Fibroblast of lung (primary cell): ENCODE measurements at regions not wholly inside any gene's neighbourhood (a gene's known extent, or its start where the extent isn't known, plus 50 kb on each side); places are given as distances from the start of the nearest gene placed in this dataset.
A peak's percentile ranks its signal among the peaks of the same experiment; 100 is the strongest.

ENCODE experiments used
- DNase-seq, 2 donors: peaks; one replicate each; pipeline versions ENCODE4 v3.0.0 to v3.0.0-alpha.2; 2010; ENCODE audit warnings: low read depth in 2 of 2
- H2AFZ ChIP-seq: 2 replicates; pipeline ENCODE4 v1.5.1; 2012; ENCODE audit warnings: low read length, control low read depth, inconsistent platforms
- H3K27ac ChIP-seq: 2 replicates; pipeline ENCODE4 v1.5.1; 2011; ENCODE audit warnings: low read length, control low read depth; ENCODE audit not compliant: insufficient read depth
- H3K27me3 ChIP-seq: 2 replicates; pipeline ENCODE4 v1.5.1; 2011; ENCODE audit warnings: mild to moderate bottlenecking, low read length; ENCODE audit not compliant: control insufficient read depth, insufficient read depth
- H3K36me3 ChIP-seq: 2 replicates; pipeline ENCODE4 v1.5.1; 2011; ENCODE audit warnings: low read length; ENCODE audit not compliant: control insufficient read depth, insufficient read depth
- H3K4me1 ChIP-seq: 2 replicates; pipeline ENCODE4 v1.5.1; 2011; ENCODE audit warnings: low read length; ENCODE audit not compliant: control insufficient read depth, insufficient read depth; ENCODE audit errors: extremely low read depth
- H3K4me2 ChIP-seq: 2 replicates; pipeline ENCODE4 v1.5.1; 2011; ENCODE audit warnings: low read length, control low read depth; ENCODE audit not compliant: insufficient read depth; ENCODE audit errors: extremely low read depth
- H3K4me3 ChIP-seq, 4 experiments: fragments of 200-600 bp in 1 of 4; sonication (generic) in 1 of 4; replicated peaks in 1 of 4; 2 replicates each; pipeline ENCODE4 v1.5.1; 2011 to 2016; ENCODE audit warnings: low read length in 4 of 4, low read depth in 3 of 4, mild to moderate bottlenecking in 3 of 4, control low read depth in 2 of 4, inconsistent platforms in 1 of 4, mixed read lengths in 1 of 4; ENCODE audit not compliant: insufficient read depth in 1 of 4; ENCODE audit errors: control extremely low read depth in 1 of 4
- H3K79me2 ChIP-seq: 2 replicates; pipeline ENCODE4 v1.5.1; 2012; ENCODE audit warnings: mild to moderate bottlenecking, low read length, inconsistent platforms; ENCODE audit not compliant: control insufficient read depth, insufficient read depth
- H3K9ac ChIP-seq: 2 replicates; pipeline ENCODE4 v1.5.1; 2011; ENCODE audit warnings: mild to moderate bottlenecking, low read length, control low read depth; ENCODE audit not compliant: insufficient read depth
- H3K9me3 ChIP-seq: 2 replicates; pipeline ENCODE4 v1.5.1; 2012; ENCODE audit warnings: low read depth, low read length; ENCODE audit not compliant: control insufficient read depth, insufficient read depth
- H4K20me1 ChIP-seq: 2 replicates; pipeline ENCODE4 v1.5.1; 2011; ENCODE audit warnings: low read length; ENCODE audit not compliant: control insufficient read depth, insufficient read depth; ENCODE audit errors: extremely low read depth
- EZH2 ChIP-seq: IDR thresholded peaks from 2 replicates; pipeline ENCODE4 v1.5.1; 2012; ENCODE audit warnings: low read length, control low read depth, mild to moderate bottlenecking; ENCODE audit errors: missing control alignments
- TF ChIP-seq, protein P1 (sequence below), 2 donors: IDR thresholded peaks in 1 of 2; conservative IDR thresholded peaks in 1 of 2; 1 replicate in 1 of 2; 2 replicates in 1 of 2; pipeline ENCODE4 v1.5.1; 2011 to 2012; ENCODE audit warnings: low read length in 2 of 2, control low read depth in 1 of 2, inconsistent platforms in 1 of 2, low read depth in 1 of 2, mild to moderate bottlenecking in 1 of 2

- Histone ChIP-seq H3K4me3 (no peak overlapping the region), H4K20me1 (no peaks in the 10 kb centered on the region), H3K4me2 (no peak overlapping the region), H3K27me3 (no peaks in the 10 kb centered on the region), H2AFZ (no peak overlapping the region), H3K36me3 (no peaks in the 10 kb centered on the region), H3K27ac (no peak overlapping the region), H3K4me1 (no peaks in the 10 kb centered on the region), H3K79me2 (no peaks in the 10 kb centered on the region), H3K9me3 (no peaks in the 10 kb centered on the region), H3K9ac (no peak overlapping the region)
- no peak for DNase-seq
- TF ChIP-seq, protein P1, sequence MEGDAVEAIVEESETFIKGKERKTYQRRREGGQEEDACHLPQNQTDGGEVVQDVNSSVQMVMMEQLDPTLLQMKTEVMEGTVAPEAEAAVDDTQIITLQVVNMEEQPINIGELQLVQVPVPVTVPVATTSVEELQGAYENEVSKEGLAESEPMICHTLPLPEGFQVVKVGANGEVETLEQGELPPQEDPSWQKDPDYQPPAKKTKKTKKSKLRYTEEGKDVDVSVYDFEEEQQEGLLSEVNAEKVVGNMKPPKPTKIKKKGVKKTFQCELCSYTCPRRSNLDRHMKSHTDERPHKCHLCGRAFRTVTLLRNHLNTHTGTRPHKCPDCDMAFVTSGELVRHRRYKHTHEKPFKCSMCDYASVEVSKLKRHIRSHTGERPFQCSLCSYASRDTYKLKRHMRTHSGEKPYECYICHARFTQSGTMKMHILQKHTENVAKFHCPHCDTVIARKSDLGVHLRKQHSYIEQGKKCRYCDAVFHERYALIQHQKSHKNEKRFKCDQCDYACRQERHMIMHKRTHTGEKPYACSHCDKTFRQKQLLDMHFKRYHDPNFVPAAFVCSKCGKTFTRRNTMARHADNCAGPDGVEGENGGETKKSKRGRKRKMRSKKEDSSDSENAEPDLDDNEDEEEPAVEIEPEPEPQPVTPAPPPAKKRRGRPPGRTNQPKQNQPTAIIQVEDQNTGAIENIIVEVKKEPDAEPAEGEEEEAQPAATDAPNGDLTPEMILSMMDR (conservative IDR thresholded peaks at IDR 0.05 in 1 of 2, IDR thresholded peaks at IDR 0.05 in 1 of 2; ENCODE audit: low read depth in 1 of 2, low read length in 2 of 2) = no peak
Observed at GRCh38 chr6:19502301-19502700, 334.9 kb upstream of the ID4 start.

DNA sequence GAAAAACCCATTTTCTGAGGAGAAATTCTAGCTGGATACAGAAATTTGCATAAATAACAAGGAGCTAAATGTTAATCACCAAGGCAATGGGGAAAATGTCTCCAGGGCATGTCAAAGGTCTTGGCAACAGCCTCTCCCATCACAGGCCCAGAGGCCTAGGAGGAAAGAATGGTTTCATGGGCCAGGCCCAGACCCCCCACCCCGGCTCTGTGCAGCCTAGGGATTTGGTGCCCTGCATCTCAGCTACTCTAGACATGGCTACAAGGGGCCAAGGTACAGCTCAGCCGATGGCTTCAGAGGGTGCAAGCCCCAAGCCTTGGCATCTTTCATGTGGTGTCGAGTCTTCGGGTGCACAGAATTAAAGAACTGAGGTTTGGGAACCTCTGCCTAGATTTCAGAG is 321.2 kb upstream of the ID4 start:
- H3K79me2 ChIP-seq = no peaks in the 10 kb centered on the region
- no peak overlapping the region for H3K27ac ChIP-seq
- no peak overlapping the region for H3K4me3 ChIP-seq
- no peaks in the 10 kb centered on the region for H3K4me1 ChIP-seq
- DNase-seq = no peak
- no peak overlapping the region for H3K4me2 ChIP-seq
- H2AFZ ChIP-seq = no peak overlapping the region
- H3K9me3 ChIP-seq = no peaks in the 10 kb centered on the region
- no peaks in the 10 kb centered on the region for H3K27me3 ChIP-seq
- H4K20me1 ChIP-seq = no peaks in the 10 kb centered on the region
- no peak overlapping the region for H3K9ac ChIP-seq
- TF ChIP-seq EZH2 = no peak
- TF ChIP-seq, protein P1 (conservative IDR thresholded peaks at IDR 0.05 in 1 of 2, IDR thresholded peaks at IDR 0.05 in 1 of 2; ENCODE audit: low read depth in 1 of 2, low read length in 2 of 2) = no peak
- no peaks in the 10 kb centered on the region for H3K36me3 ChIP-seq

GRCh38 chr6:19519941-19520340 is 317.2 kb upstream of the ID4 start:
- Histone ChIP-seq H3K36me3 (no peaks in the 10 kb centered on the region), H3K79me2 (no peaks in the 10 kb centered on the region), H2AFZ (no peak overlapping the region), H3K4me2 (no peak overlapping the region), H3K9ac (no peak overlapping the region), H3K27ac (no peak overlapping the region), H3K9me3 (no peaks in the 10 kb centered on the region), H3K4me1 (no peaks in the 10 kb centered on the region), H3K27me3 (no peaks in the 10 kb centered on the region), H3K4me3 (no peak overlapping the region), H4K20me1 (no peaks in the 10 kb centered on the region)
- peak in 1 of 2 donors; percentile 13 for DNase-seq
- TF ChIP-seq EZH2 = no peak
- TF ChIP-seq, protein P1 (conservative IDR thresholded peaks at IDR 0.05 in 1 of 2, IDR thresholded peaks at IDR 0.05 in 1 of 2; ENCODE audit: low read depth in 1 of 2, low read length in 2 of 2) = no peak
